Right cardiac atrium (tissue), 5 donors: ENCODE measurements at regions not wholly inside any gene's neighbourhood (a gene's known extent, or its start where the extent isn't known, plus 50 kb on each side); places are given as distances from the start of the nearest gene placed in this dataset.
"Not testable (repeated sequence)": the region's sequence is repeated elsewhere in the genome, so short reads cannot be mapped to it uniquely, and the experiment has no call there.

Experiments
- ATAC-seq, 2 donors: fragments of 200-7000 bp; cut with Tn5 transposase; one replicate each; pipeline versions ENCODE4 v1.8.0 to v1.9.1; 2020; ENCODE audit warnings: moderate library complexity in 2 of 2, mild to moderate bottlenecking in 1 of 2
- DNase-seq, 3 donors: peaks; one replicate each; pipeline ENCODE4 v3.0.0-alpha.2; 2020
- H3K27ac ChIP-seq: one replicate; pipeline ENCODE4 v1.5.1; 2013; ENCODE audit warnings: mild to moderate bottlenecking, low read length, control low read depth, moderate library complexity
- H3K27me3 ChIP-seq: one replicate; pipeline ENCODE4 v1.6.1; 2013; ENCODE audit not compliant: control insufficient read depth, insufficient read depth
- H3K4me1 ChIP-seq: one replicate; pipeline ENCODE4 v1.6.1; 2013; ENCODE audit warnings: low read length; ENCODE audit not compliant: control insufficient read depth, insufficient read depth
- H3K4me3 ChIP-seq: one replicate; pipeline ENCODE4 v1.5.1; 2013; ENCODE audit warnings: low read length, control low read depth
- H3K9me3 ChIP-seq: one replicate; pipeline ENCODE4 v1.6.1; 2013; ENCODE audit warnings: low read length; ENCODE audit not compliant: control insufficient read depth
- WGBS: extraction: QIAGEN DNeasy Blood & Tissue Kit; methylation state at CpG from one replicate; pipeline ENCODE4 v1.1.7; 2013; 5-methylcytosine and 5-hydroxymethylcytosine counted together
- intact Hi-C, 4 donors: fragments of 100-400 bp; cut with DNase I; formaldehyde crosslinking; loops; one replicate each; pipeline versions ENCODE4 v1.11.0 to v1.14.0; 2022 to 2023
- donor health status: healthy with polysubstance abuse.
- donor health status: DM: no; HTN: yes; CAD: no.
- donor health status: DM: no; HTN: no; CAD: no.
- donor health status: DM: no; HTN: yes; CAD: no; lungs with severe emphysema.
- donor health status: DM: yes; HTN: yes; CAD: no.

- H3K4me1 ChIP-seq = no peaks in the 10 kb centered on the region
- no peak for ATAC-seq
- H3K9me3 ChIP-seq = no peaks in the 10 kb centered on the region
- H3K27ac ChIP-seq = no peak overlapping the region
- H3K4me3 ChIP-seq = no peak overlapping the region
- intact Hi-C loops = no loop called here
- WGBS = 76% methylated on average over 3 of the region's 3 CpGs
- H3K27me3 ChIP-seq = no peaks in the 10 kb centered on the region
- DNase-seq = no peak
These were observed 52.3 kb upstream of the COL5A2 start for GRCh38 chr2:189231719-189232323.

GRCh38 chr2:189232759-189233406 is 53.3 kb upstream of the COL5A2 start:
- Histone ChIP-seq H3K4me3 (no peak overlapping the region), H3K4me1 (no peaks in the 10 kb centered on the region), H3K27me3 (no peaks in the 10 kb centered on the region), H3K27ac (no peak overlapping the region), H3K9me3 (no peaks in the 10 kb centered on the region)
- intact Hi-C loops = no loop called here
- DNase-seq = no peak
- no peak for ATAC-seq

GRCh38 chr2:189233527-189233926 is 54.0 kb upstream of the COL5A2 start:
- Histone ChIP-seq H3K9me3 (no peaks in the 10 kb centered on the region), H3K27ac (no peak overlapping the region), H3K4me1 (no peaks in the 10 kb centered on the region), H3K4me3 (no peak overlapping the region), H3K27me3 (no peaks in the 10 kb centered on the region)
- no peak for ATAC-seq
- intact Hi-C loops = no loop called here
- no peak for DNase-seq
- 94% methylated on average over 2 of the region's 2 CpGs for WGBS

GRCh38 chr2:189234991-189235390 is 55.4 kb upstream of the COL5A2 start:
- DNase-seq = no peak
- no peaks in the 10 kb centered on the region for H3K27me3 ChIP-seq
- no peak overlapping the region for H3K4me3 ChIP-seq
- no peaks in the 10 kb centered on the region for H3K4me1 ChIP-seq
- no peaks in the 10 kb centered on the region for H3K9me3 ChIP-seq
- intact Hi-C loops = no loop called here
- no peak overlapping the region for H3K27ac ChIP-seq
- no peak for ATAC-seq

- 97% methylated on average over 2 of the region's 2 CpGs for WGBS
- no peak for ATAC-seq
- intact Hi-C loops = no loop called here
- Histone ChIP-seq H3K27ac (no peak overlapping the region), H3K27me3 (no peaks in the 10 kb centered on the region), H3K9me3 (no peaks in the 10 kb centered on the region), H3K4me3 (no peak overlapping the region), H3K4me1 (no peaks in the 10 kb centered on the region)
- DNase-seq = no peak
These were observed 56.5 kb upstream of the COL5A2 start for GRCh38 chr2:189236066-189236465.

- H3K9me3 ChIP-seq = no peaks in the 10 kb centered on the region
- intact Hi-C loops = no loop called here
- no peak overlapping the region for H3K4me3 ChIP-seq
- no peaks in the 10 kb centered on the region for H3K27me3 ChIP-seq
- H3K27ac ChIP-seq = no peak overlapping the region
- DNase-seq = no peak
- no peak for ATAC-seq
- no peaks in the 10 kb centered on the region for H3K4me1 ChIP-seq
These were observed 59.3 kb upstream of the COL5A2 start for GRCh38 chr2:189238903-189239302.

- H3K27me3 ChIP-seq, H3K9me3 ChIP-seq, H3K4me3 ChIP-seq, DNase-seq, H3K4me1 ChIP-seq, intact Hi-C loops, H3K27ac ChIP-seq, ATAC-seq: not testable (repeated sequence)
- 95% methylated on average over 1 of the region's 1 CpG for WGBS
These were observed 64.3 kb upstream of the COL5A2 start for GRCh38 chr2:189243843-189244242.

GRCh38 chr2:189247276-189247675 is 67.7 kb upstream of the COL5A2 start:
- H3K9me3 ChIP-seq = no peaks in the 10 kb centered on the region
- WGBS = 93% methylated on average over 1 of the region's 1 CpG
- no peak overlapping the region for H3K27ac ChIP-seq
- no peaks in the 10 kb centered on the region for H3K27me3 ChIP-seq
- no peak for DNase-seq
- H3K4me3 ChIP-seq = no peak overlapping the region
- ATAC-seq = no peak
- intact Hi-C loops = no loop called here
- no peaks in the 10 kb centered on the region for H3K4me1 ChIP-seq

GRCh38 chr2:189248141-189248540 is 68.6 kb upstream of the COL5A2 start:
- H3K9me3 ChIP-seq = no peaks in the 10 kb centered on the region

GRCh38 chr2:189249171-189249570 is 69.6 kb upstream of the COL5A2 start:
- Histone ChIP-seq H3K9me3 (no peaks in the 10 kb centered on the region), H3K4me1 (no peaks in the 10 kb centered on the region), H3K27me3 (no peaks in the 10 kb centered on the region), H3K27ac (no peak overlapping the region), H3K4me3 (no peak overlapping the region)
- ATAC-seq (no peak), DNase-seq (no peak)
- intact Hi-C loops = no loop called here

More at GRCh38 chr2:189248141-189248540, 68.6 kb upstream of the COL5A2 start:
- 40% methylated on average over 1 of the region's 1 CpG for WGBS
- intact Hi-C loops = no loop called here
- Histone ChIP-seq H3K27ac (no peak overlapping the region), H3K4me3 (no peak overlapping the region), H3K27me3 (no peaks in the 10 kb centered on the region), H3K4me1 (no peaks in the 10 kb centered on the region)
- DNase-seq (no peak), ATAC-seq (no peak)

GRCh38 chr2:189249901-189250300 is 70.3 kb upstream of the COL5A2 start:
- intact Hi-C loops = no loop called here
- no peaks in the 10 kb centered on the region for H3K27me3 ChIP-seq
- no peak for DNase-seq
- H3K4me1 ChIP-seq = peaks cover 3% of the 10 kb centered on the region
- H3K27ac ChIP-seq = no peak overlapping the region
- H3K9me3 ChIP-seq = no peaks in the 10 kb centered on the region
- H3K4me3 ChIP-seq = no peak overlapping the region
- WGBS = 83% methylated on average over 5 of the region's 5 CpGs
- no peak for ATAC-seq
